Endothelial cell (in vitro differentiated cells): ENCODE measurements at regions not wholly inside any gene's neighbourhood (a gene's known extent, or its start where the extent isn't known, plus 50 kb on each side); places are given as distances from the start of the nearest gene placed in this dataset.
A peak's percentile ranks its signal among the peaks of the same experiment; 100 is the strongest.

Source experiments
- DNase-seq: peaks from one replicate; pipeline ENCODE4 v3.0.0; 2021; ENCODE audit warnings: low spot score
- H3K27ac Mint-ChIP-seq: one replicate; pipeline ENCODE4 v1.8.0; 2021; ENCODE audit warnings: mixed read lengths, inconsistent platforms; ENCODE audit not compliant: unreplicated experiment
- H3K27me3 Mint-ChIP-seq: one replicate; pipeline ENCODE4 v1.8.0; 2021; ENCODE audit warnings: mild to moderate bottlenecking, moderate library complexity, mixed read lengths, inconsistent platforms; ENCODE audit not compliant: unreplicated experiment
- H3K36me3 Mint-ChIP-seq: one replicate; pipeline ENCODE4 v1.8.0; 2021; ENCODE audit warnings: mild to moderate bottlenecking, low read depth, mixed read lengths, inconsistent platforms; ENCODE audit not compliant: unreplicated experiment
- H3K4me1 Mint-ChIP-seq: one replicate; pipeline ENCODE4 v1.8.0; 2021; ENCODE audit warnings: mild to moderate bottlenecking, mixed read lengths, inconsistent platforms; ENCODE audit not compliant: unreplicated experiment
- H3K4me3 Mint-ChIP-seq: one replicate; pipeline ENCODE4 v1.8.0; 2021; ENCODE audit warnings: mild to moderate bottlenecking, mixed read lengths, inconsistent platforms; ENCODE audit not compliant: unreplicated experiment
- H3K9me3 Mint-ChIP-seq: one replicate; pipeline ENCODE4 v1.8.0; 2021; ENCODE audit warnings: mixed read lengths, inconsistent platforms; ENCODE audit not compliant: unreplicated experiment
- TF ChIP-seq, protein P1 (sequence below): fragments of 200-600 bp; sonication (generic); IDR thresholded peaks from one replicate; pipeline ENCODE4 v1.5.0; 2021; ENCODE audit warnings: antibody characterized with exemption; ENCODE audit not compliant: unreplicated experiment

DNA sequence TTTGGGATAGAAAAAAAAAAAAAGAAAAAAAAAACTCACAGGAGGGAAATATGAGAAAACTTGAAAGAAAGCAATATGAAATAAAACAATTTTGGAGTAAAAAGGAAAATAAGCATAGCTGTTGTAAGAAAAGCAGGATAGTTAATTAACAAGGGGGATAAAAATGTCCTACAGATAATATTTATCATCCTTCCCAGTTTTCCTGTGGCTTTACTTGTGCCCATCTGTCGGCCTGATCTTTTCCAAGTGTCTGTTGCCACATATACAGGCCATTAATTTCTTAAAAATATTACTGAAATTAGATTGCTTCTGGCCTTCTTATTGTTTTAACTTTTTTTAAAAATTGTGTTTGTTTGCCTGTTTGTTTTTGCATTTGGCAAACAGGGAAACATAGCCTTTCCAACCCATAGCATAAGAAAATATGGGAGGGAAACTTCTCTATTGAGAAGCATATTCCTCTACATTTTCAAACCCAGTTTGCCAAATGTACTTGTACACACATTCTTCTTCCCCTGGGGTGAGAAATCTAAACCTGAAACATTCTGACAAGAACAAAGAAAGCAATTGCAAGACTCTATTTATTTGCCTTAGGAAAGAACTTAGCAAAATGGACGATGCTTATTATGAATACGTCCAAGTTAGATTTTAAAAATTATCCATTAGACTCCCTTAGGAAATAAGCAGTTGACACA is 272.3 kb downstream of the CDH20 start:
- Mint-ChIP-seq H3K9me3 (no peaks in the 10 kb centered on the region), H3K36me3 (peaks cover 5% of the 10 kb centered on the region), H3K4me1 (peaks cover 46% of the 10 kb centered on the region), H3K27ac (peak overlapping the region; percentile 99), H3K27me3 (no peaks in the 10 kb centered on the region), H3K4me3 (peak overlapping the region; percentile 16)
- TF ChIP-seq, protein P1, sequence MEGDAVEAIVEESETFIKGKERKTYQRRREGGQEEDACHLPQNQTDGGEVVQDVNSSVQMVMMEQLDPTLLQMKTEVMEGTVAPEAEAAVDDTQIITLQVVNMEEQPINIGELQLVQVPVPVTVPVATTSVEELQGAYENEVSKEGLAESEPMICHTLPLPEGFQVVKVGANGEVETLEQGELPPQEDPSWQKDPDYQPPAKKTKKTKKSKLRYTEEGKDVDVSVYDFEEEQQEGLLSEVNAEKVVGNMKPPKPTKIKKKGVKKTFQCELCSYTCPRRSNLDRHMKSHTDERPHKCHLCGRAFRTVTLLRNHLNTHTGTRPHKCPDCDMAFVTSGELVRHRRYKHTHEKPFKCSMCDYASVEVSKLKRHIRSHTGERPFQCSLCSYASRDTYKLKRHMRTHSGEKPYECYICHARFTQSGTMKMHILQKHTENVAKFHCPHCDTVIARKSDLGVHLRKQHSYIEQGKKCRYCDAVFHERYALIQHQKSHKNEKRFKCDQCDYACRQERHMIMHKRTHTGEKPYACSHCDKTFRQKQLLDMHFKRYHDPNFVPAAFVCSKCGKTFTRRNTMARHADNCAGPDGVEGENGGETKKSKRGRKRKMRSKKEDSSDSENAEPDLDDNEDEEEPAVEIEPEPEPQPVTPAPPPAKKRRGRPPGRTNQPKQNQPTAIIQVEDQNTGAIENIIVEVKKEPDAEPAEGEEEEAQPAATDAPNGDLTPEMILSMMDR = no peak
- no peak for DNase-seq
